HCT116 (cell line): ENCODE measurements at regions not wholly inside any gene's neighbourhood (a gene's known extent, or its start where the extent isn't known, plus 50 kb on each side); places are given as distances from the start of the nearest gene placed in this dataset.

ENCODE experiments used
- ATAC-seq: fragments of 200-7000 bp; cut with Tn5 transposase; 2 replicates; pipeline ENCODE4 v1.9.1; 2020; ENCODE audit warnings: mild to moderate bottlenecking, moderate library complexity
- BruUV-seq: library from RNA; stranded (reverse); fragments of 400-500 nt; replicated peaks from 2 replicates; lab custom pipeline; 2021; lab: Mats Ljungman, UMichigan
- CTCF ChIA-PET: fragments of 300-600 bp; sonication (Branson Sonifier 250); formaldehyde crosslinking; loops from one replicate; lab custom pipeline; 2021; ENCODE audit warnings: antibody characterized with exemption; lab: Charles Lee
- POLR2A ChIA-PET: fragments of 300-600, 350-600 bp; sonication (Branson Sonifier 250); formaldehyde crosslinking; loops from one replicate; lab custom pipeline; 2021; ENCODE audit warnings: antibody characterized with exemption; lab: Charles Lee
- RAD21 ChIA-PET, 2 experiments: fragments of 300-600 bp; sonication (Branson Sonifier 250); formaldehyde crosslinking; loops; one replicate each; lab custom pipeline; 2023; ENCODE audit warnings: low total read pairs in 2 of 2; ENCODE audit not compliant: uncharacterized antibody in 2 of 2, unreplicated experiment in 2 of 2, low non-redundant PET in 1 of 2; lab: Charles Lee
- DNase-seq: peaks from one replicate; pipeline ENCODE4 v3.0.0-alpha.2; 2010; ENCODE audit warnings: low read depth, low spot score
- H2AFZ ChIP-seq: fragments of 200-600 bp; shearing (Covaris generic), sonication (generic); 2 replicates; pipeline ENCODE4 v1.6.1; 2017; ENCODE audit warnings: low read depth, mixed run types, mixed read lengths, antibody characterized with exemption, low read length; ENCODE audit not compliant: poor library complexity, severe bottlenecking
- H3K27ac ChIP-seq: 2 replicates; pipeline ENCODE4 v1.5.1; 2012; ENCODE audit warnings: low read depth, low read length
- H3K27me3 ChIP-seq: fragments of 200-600 bp; sonication (generic); 2 replicates; pipeline ENCODE4 v1.6.1; 2016; ENCODE audit warnings: mixed run types, low read length, mixed read lengths; ENCODE audit not compliant: insufficient read depth
- H3K36me3 ChIP-seq, 2 experiments: fragments of 200-500 bp in 1 of 2; fragments of 200-600 bp in 1 of 2; sonication (Bioruptor generic) in 1 of 2; sonication (generic) in 1 of 2; 2 replicates each; pipeline versions ENCODE4 v1.5.1 to v1.6.1; 2014 to 2016; ENCODE audit warnings: low read length in 2 of 2, inconsistent platforms in 1 of 2, mixed read lengths in 1 of 2, mixed run types in 1 of 2; ENCODE audit not compliant: insufficient read depth in 2 of 2, control insufficient read depth in 1 of 2
- H3K4me1 ChIP-seq, 2 experiments: fragments of 200-600 bp in 1 of 2; sonication (generic) in 1 of 2; 2 replicates each; pipeline versions ENCODE4 v1.5.1 to v1.6.1; 2012 to 2017; ENCODE audit warnings: low read length in 2 of 2, inconsistent platforms in 1 of 2, mild to moderate bottlenecking in 1 of 2, mixed read lengths in 1 of 2, mixed run types in 1 of 2, moderate library complexity in 1 of 2; ENCODE audit not compliant: insufficient read depth in 2 of 2, control insufficient read depth in 1 of 2
- H3K4me2 ChIP-seq: fragments of 200-600 bp; sonication (generic); 2 replicates; pipeline ENCODE4 v1.6.1; 2017; ENCODE audit warnings: mixed run types, low read length, mixed read lengths
- H3K4me3 ChIP-seq, 2 experiments: fragments of 200-600 bp in 1 of 2; sonication (generic) in 1 of 2; replicated peaks in 1 of 2; 2 replicates each; pipeline ENCODE4 v1.5.1; 2011 to 2016; ENCODE audit warnings: low read length in 2 of 2, control low read depth in 1 of 2, low read depth in 1 of 2, mild to moderate bottlenecking in 1 of 2, mixed read lengths in 1 of 2, mixed run types in 1 of 2
- H3K79me2 ChIP-seq: fragments of 200-600 bp; sonication (generic); 2 replicates; pipeline ENCODE4 v1.6.1; 2017; ENCODE audit warnings: mild to moderate bottlenecking, mixed run types, low read length, moderate library complexity, mixed read lengths; ENCODE audit not compliant: insufficient read depth
- H3K9ac ChIP-seq: fragments of 200-600 bp; sonication (generic); 2 replicates; pipeline ENCODE4 v1.6.1; 2016; ENCODE audit warnings: low read length, mixed read lengths
- H3K9me2 ChIP-seq: fragments of 200-600 bp; sonication (generic), shearing (Covaris generic); 2 replicates; pipeline ENCODE4 v1.6.1; 2017; ENCODE audit warnings: mixed run types, mild to moderate bottlenecking, moderate library complexity; ENCODE audit not compliant: insufficient read depth
- H3K9me3 ChIP-seq, 2 experiments: fragments of 200-500 bp in 1 of 2; fragments of 200-600 bp in 1 of 2; sonication (Bioruptor generic) in 1 of 2; sonication (generic) in 1 of 2; 2 replicates each; pipeline ENCODE4 v1.6.1; 2014 to 2017; ENCODE audit warnings: low read length in 2 of 2, mixed read lengths in 2 of 2, inconsistent platforms in 1 of 2, low read depth in 1 of 2, mild to moderate bottlenecking in 1 of 2, mixed run types in 1 of 2, moderate library complexity in 1 of 2; ENCODE audit not compliant: control insufficient read depth in 1 of 2, insufficient read depth in 1 of 2
- H4K20me1 ChIP-seq: fragments of 200-600 bp; sonication (generic), shearing (Covaris generic); 2 replicates; pipeline ENCODE4 v1.6.1; 2017; ENCODE audit warnings: mixed run types, mild to moderate bottlenecking, moderate library complexity; ENCODE audit not compliant: insufficient read depth
- ATF3 ChIP-seq: IDR thresholded peaks from 2 replicates; pipeline ENCODE4 v1.6.1; 2012
- ELF1 ChIP-seq: IDR thresholded peaks from 2 replicates; pipeline ENCODE4 v1.6.1; 2012; ENCODE audit warnings: low read depth, borderline replicate concordance
- EZH2phosphoT487 ChIP-seq: fragments of 200-600 bp; IDR thresholded peaks from 2 replicates; pipeline ENCODE4 v1.6.1; 2018; ENCODE audit warnings: antibody characterized with exemption, borderline replicate concordance
- FOSL1 ChIP-seq: IDR thresholded peaks from 2 replicates; pipeline ENCODE4 v1.6.1; 2012; ENCODE audit warnings: low read depth
- JUND ChIP-seq: IDR thresholded peaks from 2 replicates; pipeline ENCODE4 v1.6.1; 2012
- SIN3A ChIP-seq: IDR thresholded peaks from 2 replicates; pipeline ENCODE4 v1.6.1; 2012; ENCODE audit warnings: low read depth
- SRF ChIP-seq: IDR thresholded peaks from 2 replicates; pipeline ENCODE4 v1.6.1; 2012; ENCODE audit warnings: low read depth
- TCF7L2 ChIP-seq: IDR thresholded peaks from 2 replicates; pipeline ENCODE4 v1.7.0; 2011; ENCODE audit warnings: borderline replicate concordance, inconsistent platforms; ENCODE audit not compliant: insufficient read depth, insufficient read length; ENCODE audit errors: extremely low read depth
- ZFX ChIP-seq: fragments of 450-650 bp; IDR thresholded peaks from 2 replicates; pipeline ENCODE4 v1.6.1; 2017
- intact Hi-C: fragments of 100-400 bp; cut with micrococcal nuclease; formaldehyde crosslinking; loops from 2 replicates; pipeline ENCODE4 v1.10.0; 2022

GRCh38 chr20:63106108-63106764 is 99.5 kb upstream of the BHLHE23 start:
- no peak overlapping the region for H3K4me2 ChIP-seq
- peaks cover 0 to 15% of the 10 kb centered on the region in 2 experiments; a peak in 2 of 4 replicates for H3K4me1 ChIP-seq
- no peaks in the 10 kb centered on the region for H3K9me2 ChIP-seq
- BruUV-seq = no TSS peak
- no peaks in the 10 kb centered on the region for H3K36me3 ChIP-seq
- H2AFZ ChIP-seq = no peak overlapping the region
- no peak for ATAC-seq
- no peak overlapping the region for H3K27ac ChIP-seq
- no peaks in the 10 kb centered on the region for H3K79me2 ChIP-seq
- no peak overlapping the region for H3K4me3 ChIP-seq
- intact Hi-C loops = no loop called here
- RAD21 ChIA-PET = no interaction called here
- no peak overlapping the region for H3K9ac ChIP-seq
- H3K27me3 ChIP-seq = peaks cover 4% of the 10 kb centered on the region; the same call in 1 of the 2 replicates
- no peak for TF ChIP-seq FOSL1
- no peak for TF ChIP-seq EZH2phosphoT487
- TF ChIP-seq JUND = no peak
- no peak for TF ChIP-seq ATF3
- no peak for TF ChIP-seq ZFX
- TF ChIP-seq SIN3A = no peak
- no peak for TF ChIP-seq ELF1
- TF ChIP-seq TCF7L2 = no peak
- TF ChIP-seq, all 23 proteins: peak for 0
- CTCF ChIA-PET = no interaction called here
- POLR2A ChIA-PET = no interaction called here
- H4K20me1 ChIP-seq = no peaks in the 10 kb centered on the region
- DNase-seq = no peak
- H3K9me3 ChIP-seq = peaks cover 0 to 6% of the 10 kb centered on the region in 2 experiments; a peak in 1 of 4 replicates

GRCh38 chr20:63105211-63106107 is 98.7 kb upstream of the BHLHE23 start:
- DNase-seq (no peak), ATAC-seq (no peak)
- TF ChIP-seq ATF3 (no peak), SRF (no peak)
- Histone ChIP-seq H3K4me2 (no peak overlapping the region), H3K36me3 (no peaks in the 10 kb centered on the region), H3K9ac (no peak overlapping the region), H3K4me3 (no peak overlapping the region), H3K9me2 (no peaks in the 10 kb centered on the region), H3K27ac (no peak overlapping the region), H3K27me3 (peaks cover 4% of the 10 kb centered on the region; the same call in 1 of the 2 replicates), H4K20me1 (no peaks in the 10 kb centered on the region), H3K79me2 (no peaks in the 10 kb centered on the region), H2AFZ (no peak overlapping the region), H3K4me1 (peaks cover 0 to 15% of the 10 kb centered on the region in 2 experiments; a peak in 2 of 4 replicates), H3K9me3 (peaks cover 0 to 6% of the 10 kb centered on the region in 2 experiments; a peak in 1 of 4 replicates)
- RAD21 ChIA-PET = no interaction called here
- intact Hi-C loops = no loop called here
- no TSS peak for BruUV-seq
- CTCF ChIA-PET = no interaction called here
- POLR2A ChIA-PET = no interaction called here
